Liver (tissue), 3 donors: ENCODE measurements at regions not wholly inside any gene's neighbourhood (a gene's known extent, or its start where the extent isn't known, plus 50 kb on each side); places are given as distances from the start of the nearest gene placed in this dataset.

Experiments used
- EGR1 ChIP-seq, 2 donors: IDR thresholded peaks; 2 replicates each; pipeline ENCODE4 v1.6.1; 2016 to 2018; ENCODE audit warnings: antibody characterized with exemption in 2 of 2, low read depth in 2 of 2
- FOXA2 ChIP-seq: IDR thresholded peaks from 2 replicates; pipeline ENCODE4 v1.6.1; 2016; ENCODE audit warnings: antibody characterized with exemption
- TF ChIP-seq, protein P1 (sequence below): fragments of 150-350 bp; IDR thresholded peaks from 2 replicates; pipeline ENCODE4 v1.5.1; 2017; ENCODE audit warnings: improper control_type of control experiment, low read depth, low read length; ENCODE audit not compliant: missing input control
- donor health status: healthy.
- donor health status: healthy.

DNA sequence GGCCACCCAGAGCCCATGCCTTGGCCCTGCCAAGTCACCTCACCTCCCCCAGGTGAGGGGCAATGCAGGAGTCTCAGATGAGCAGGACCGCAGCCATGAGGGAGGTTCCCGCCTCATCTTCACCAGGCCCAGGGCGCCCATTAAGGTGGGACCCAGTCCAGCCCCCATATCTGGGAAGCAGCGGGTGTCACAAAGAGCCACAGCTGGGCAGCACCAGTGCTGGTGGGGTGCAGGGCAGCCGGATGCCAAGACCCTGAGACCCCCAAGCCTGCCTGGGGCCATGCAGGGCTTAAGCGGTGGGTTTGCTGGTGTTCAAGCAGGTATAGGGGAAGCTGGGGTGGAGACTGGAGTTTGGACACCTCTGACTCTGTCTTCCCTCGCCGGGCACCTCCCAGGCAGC, 237.8 kb upstream of the GSE1 start:
- TF ChIP-seq, protein P1, sequence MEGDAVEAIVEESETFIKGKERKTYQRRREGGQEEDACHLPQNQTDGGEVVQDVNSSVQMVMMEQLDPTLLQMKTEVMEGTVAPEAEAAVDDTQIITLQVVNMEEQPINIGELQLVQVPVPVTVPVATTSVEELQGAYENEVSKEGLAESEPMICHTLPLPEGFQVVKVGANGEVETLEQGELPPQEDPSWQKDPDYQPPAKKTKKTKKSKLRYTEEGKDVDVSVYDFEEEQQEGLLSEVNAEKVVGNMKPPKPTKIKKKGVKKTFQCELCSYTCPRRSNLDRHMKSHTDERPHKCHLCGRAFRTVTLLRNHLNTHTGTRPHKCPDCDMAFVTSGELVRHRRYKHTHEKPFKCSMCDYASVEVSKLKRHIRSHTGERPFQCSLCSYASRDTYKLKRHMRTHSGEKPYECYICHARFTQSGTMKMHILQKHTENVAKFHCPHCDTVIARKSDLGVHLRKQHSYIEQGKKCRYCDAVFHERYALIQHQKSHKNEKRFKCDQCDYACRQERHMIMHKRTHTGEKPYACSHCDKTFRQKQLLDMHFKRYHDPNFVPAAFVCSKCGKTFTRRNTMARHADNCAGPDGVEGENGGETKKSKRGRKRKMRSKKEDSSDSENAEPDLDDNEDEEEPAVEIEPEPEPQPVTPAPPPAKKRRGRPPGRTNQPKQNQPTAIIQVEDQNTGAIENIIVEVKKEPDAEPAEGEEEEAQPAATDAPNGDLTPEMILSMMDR, result no peak
- TF ChIP-seq FOXA2 (no peak), EGR1 (IDR thresholded peaks at IDR 0.05; ENCODE audit: low read depth in 2 of 2) (no peak)
